ENCODE measurements at regions not wholly inside any gene's neighbourhood (a gene's known extent, or its start where the extent isn't known, plus 50 kb on each side); places are given as distances from the start of the nearest gene placed in this dataset.

- no peak for DNase-seq (ENCODE audit: low read depth)
- H3K4me3 ChIP-seq (ENCODE audit: control insufficient read depth, low read depth, low read length), result no peak overlapping the region
- no peak for TF ChIP-seq CTCF (IDR thresholded peaks at IDR 0.05; ENCODE audit: control insufficient read depth, insufficient read depth, low read depth, low read length, missing control alignments)
Measured at GRCh38 chr15:53323191-53323590, 436.3 kb downstream of the WDR72 start.

- no peak overlapping the region for H3K4me3 ChIP-seq (ENCODE audit: control insufficient read depth, low read depth, low read length)
- TF ChIP-seq CTCF (IDR thresholded peaks at IDR 0.05; ENCODE audit: control insufficient read depth, insufficient read depth, low read depth, low read length, missing control alignments), result no peak
- DNase-seq (ENCODE audit: low read depth), result no peak
Measured at GRCh38 chr15:53320816-53321215, 438.6 kb downstream of the WDR72 start.

GRCh38 chr15:53312707-53313106 is 446.8 kb downstream of the WDR72 start:
- no peak overlapping the region for H3K4me3 ChIP-seq (ENCODE audit: control insufficient read depth, low read depth, low read length)
- TF ChIP-seq CTCF (IDR thresholded peaks at IDR 0.05; ENCODE audit: control insufficient read depth, insufficient read depth, low read depth, low read length, missing control alignments), result no peak
- DNase-seq (ENCODE audit: low read depth), result no peak

- DNase-seq (ENCODE audit: low read depth), result no peak
- TF ChIP-seq CTCF (IDR thresholded peaks at IDR 0.05; ENCODE audit: control insufficient read depth, insufficient read depth, low read depth, low read length, missing control alignments), result no peak
- no peak overlapping the region for H3K4me3 ChIP-seq (ENCODE audit: control insufficient read depth, low read depth, low read length)
Measured at GRCh38 chr15:53310709-53311108, 448.8 kb downstream of the WDR72 start.

- no peak overlapping the region for H3K4me3 ChIP-seq (ENCODE audit: control insufficient read depth, low read depth, low read length)
- TF ChIP-seq CTCF (IDR thresholded peaks at IDR 0.05; ENCODE audit: control insufficient read depth, insufficient read depth, low read depth, low read length, missing control alignments), result no peak
- no peak for DNase-seq (ENCODE audit: low read depth)
Measured at GRCh38 chr15:53307952-53308624, 451.4 kb downstream of the WDR72 start.

GRCh38 chr15:53305554-53305953 is 453.9 kb downstream of the WDR72 start:
- no peak for DNase-seq (ENCODE audit: low read depth)
- TF ChIP-seq CTCF (IDR thresholded peaks at IDR 0.05; ENCODE audit: control insufficient read depth, insufficient read depth, low read depth, low read length, missing control alignments), result no peak
- no peak overlapping the region for H3K4me3 ChIP-seq (ENCODE audit: control insufficient read depth, low read depth, low read length)
